K562 (cell line): ENCODE measurements at regions not wholly inside any gene's neighbourhood (a gene's known extent, or its start where the extent isn't known, plus 50 kb on each side); places are given as distances from the start of the nearest gene placed in this dataset.

ENCODE experiments used
- ATAC-seq: fragments of 200-7000 bp; cut with Tn5 transposase; 3 replicates; pipeline ENCODE4 v1.9.1; 2020; ENCODE audit warnings: moderate library complexity
- BruUV-seq: library from RNA; stranded (reverse); fragments of 400-500 nt; replicated peaks from 2 replicates; lab custom pipeline; 2021; lab: Mats Ljungman, UMichigan
- CTCF ChIA-PET: fragments of 300-600 bp; formaldehyde crosslinking; extraction: SDS; loops from one replicate; lab custom pipeline; 2021; ENCODE audit warnings: low intra/inter-chr PET ratio; lab: Yijun Ruan, JAX
- POLR2A ChIA-PET: fragments of 300-600, 350-650 bp; sonication (Branson Sonifier 250); formaldehyde crosslinking; extraction: SDS; loops from one replicate; lab custom pipeline; 2021; ENCODE audit warnings: antibody characterized with exemption, inconsistent platforms; lab: Yijun Ruan, JAX
- DNase-seq, 4 experiments: peaks; one replicate each; pipeline versions ENCODE4 v3.0.0 to v3.0.0-alpha.2; 2011 to 2018; ENCODE audit warnings: low spot score in 3 of 4, mixed read lengths in 3 of 4; ENCODE audit errors: extremely low read depth in 1 of 4
- FAIRE-seq: peaks from 2 replicates; lab custom pipeline; 2011; peaks lifted over from hg19 to GRCh38; lab: Jason Lieb, UNC
- H2AFZ ChIP-seq: 2 replicates; pipeline ENCODE4 v1.6.0; 2011; ENCODE audit warnings: low read depth, low read length, control low read depth, inconsistent platforms
- H3K27ac ChIP-seq: fragments of 200-600 bp; 3 replicates; pipeline ENCODE4 v1.8.0; 2011; ENCODE audit warnings: low read depth, mild to moderate bottlenecking, control low read depth, inconsistent platforms, low read length, moderate library complexity, mixed read lengths; ENCODE audit errors: extremely low read depth
- H3K27me3 ChIP-seq, 2 experiments: fragments of 300-600 bp in 1 of 2; 2 replicates in 1 of 2; 3 replicates in 1 of 2; pipeline versions ENCODE4 v1.6.0 to v1.8.0; 2011; ENCODE audit warnings: inconsistent platforms in 2 of 2, low read length in 2 of 2, mild to moderate bottlenecking in 1 of 2, mixed read lengths in 1 of 2, moderate library complexity in 1 of 2; ENCODE audit not compliant: control insufficient read depth in 2 of 2, insufficient read depth in 2 of 2
- H3K36me3 ChIP-seq: fragments of 300-600 bp; 3 replicates; pipeline ENCODE4 v1.8.0; 2011; ENCODE audit warnings: mild to moderate bottlenecking, low read length, inconsistent platforms; ENCODE audit not compliant: control insufficient read depth, insufficient read depth
- H3K4me1 ChIP-seq, 2 experiments: fragments of 200-600 bp in 1 of 2; replicated peaks in 1 of 2; 2 replicates in 1 of 2; 3 replicates in 1 of 2; pipeline versions ENCODE4 v1.5.1 to v1.8.0; 2011; ENCODE audit warnings: inconsistent platforms in 2 of 2, low read length in 2 of 2, mild to moderate bottlenecking in 1 of 2, mixed read lengths in 1 of 2, moderate library complexity in 1 of 2; ENCODE audit not compliant: control insufficient read depth in 2 of 2, insufficient read depth in 2 of 2
- H3K4me2 ChIP-seq: 2 replicates; pipeline ENCODE4 v1.6.1; 2011; ENCODE audit warnings: low read length, control low read depth, inconsistent platforms, mixed read lengths; ENCODE audit not compliant: insufficient read depth
- H3K4me3 ChIP-seq: fragments of 200-600 bp; sonication (generic), shearing (Covaris generic); 2 replicates; pipeline ENCODE4 v1.5.1; 2016; ENCODE audit warnings: control low read depth, inconsistent platforms
- H3K79me2 ChIP-seq: fragments of 200-600 bp; 3 replicates; pipeline ENCODE4 v1.8.0; 2011; ENCODE audit warnings: low read length, inconsistent platforms; ENCODE audit not compliant: control insufficient read depth, insufficient read depth
- H3K9ac ChIP-seq, 2 experiments: 2 replicates each; pipeline versions ENCODE4 v1.6.0 to v1.6.1; 2011; ENCODE audit warnings: low read depth in 2 of 2, low read length in 2 of 2, control low read depth in 1 of 2, inconsistent platforms in 1 of 2, mild to moderate bottlenecking in 1 of 2, mixed read lengths in 1 of 2; ENCODE audit not compliant: insufficient read depth in 1 of 2
- H3K9me1 ChIP-seq: one replicate; pipeline ENCODE4 v1.6.0; 2011; ENCODE audit warnings: inconsistent platforms, mild to moderate bottlenecking, low read length, moderate library complexity; ENCODE audit not compliant: control insufficient read depth, insufficient read depth
- H3K9me3 ChIP-seq: replicated peaks from 2 replicates; pipeline ENCODE4 v1.5.1; 2011; ENCODE audit warnings: low read depth, low read length, inconsistent platforms; ENCODE audit not compliant: control insufficient read depth, insufficient read depth
- H4K20me1 ChIP-seq: replicated peaks from 2 replicates; pipeline ENCODE4 v1.6.1; 2011; ENCODE audit warnings: low read length, inconsistent platforms, mixed read lengths; ENCODE audit not compliant: control insufficient read depth, insufficient read depth
- ARID1B ChIP-seq: fragments of 450-650 bp; IDR thresholded peaks from 2 replicates; pipeline ENCODE4 v1.6.1; 2016; ENCODE audit warnings: antibody characterized with exemption, mild to moderate bottlenecking, inconsistent platforms
- BCLAF1 ChIP-seq, 2 experiments: fragments of 450-650 bp in 1 of 2; IDR thresholded peaks; 2 replicates each; pipeline ENCODE4 v1.6.1; 2011 to 2017; ENCODE audit warnings: low read depth in 2 of 2, antibody characterized with exemption in 1 of 2, borderline replicate concordance in 1 of 2, low read length in 1 of 2, mild to moderate bottlenecking in 1 of 2, mixed read lengths in 1 of 2; ENCODE audit not compliant: control insufficient read depth in 1 of 2
- CBFA2T3 ChIP-seq: fragments of 450-650 bp; IDR thresholded peaks from 2 replicates; pipeline ENCODE4 v1.6.1; 2017
- EP300 ChIP-seq: IDR thresholded peaks from 2 replicates; pipeline ENCODE4 v1.6.1; 2012; ENCODE audit warnings: low read length, improper control_type of control experiment
- ETS2 ChIP-seq: IDR thresholded peaks from 2 replicates; pipeline ENCODE4 v1.6.1; 2016; ENCODE audit warnings: borderline replicate concordance, missing genetic modification characterization, mild to moderate bottlenecking, moderate library complexity, missing compliant biosample characterization; ENCODE audit not compliant: poor library complexity, severe bottlenecking
- FOXK2 ChIP-seq, 2 experiments: fragments of 450-650 bp; IDR thresholded peaks in 1 of 2; conservative IDR thresholded peaks in 1 of 2; 2 replicates each; pipeline ENCODE4 v1.6.1; 2016; ENCODE audit warnings: low read depth in 2 of 2, mild to moderate bottlenecking in 1 of 2
- RBM17 ChIP-seq: fragments of 200-400 bp; formaldehyde crosslinking; IDR thresholded peaks from 2 replicates; pipeline ENCODE4 v1.6.1; 2017; ENCODE audit warnings: low read depth, mild to moderate bottlenecking, low read length, borderline replicate concordance
- TAL1 ChIP-seq: fragments of 450-650 bp; IDR thresholded peaks from 2 replicates; pipeline ENCODE4 v1.6.1; 2016; ENCODE audit warnings: mild to moderate bottlenecking
- TCF3 ChIP-seq: sonication (generic); formaldehyde crosslinking; IDR thresholded peaks from 2 replicates; pipeline ENCODE4 v1.4.0; 2020; ENCODE audit warnings: mild to moderate bottlenecking, missing genetic modification reagents
- TCF7 ChIP-seq: sonication (generic); IDR thresholded peaks from 2 replicates; pipeline ENCODE4 v1.6.1; 2016; ENCODE audit warnings: antibody characterized with exemption, borderline replicate concordance
- WGBS: fragments of 100-300 bp; shearing (Covaris generic); methylation state at CpG from one replicate; pipeline ENCODE4 v1.1.6; 2016; ENCODE audit warnings: low coverage, mixed read lengths; ENCODE audit not compliant: insufficient coverage; ENCODE audit errors: missing lambda C conversion rate; 5-methylcytosine and 5-hydroxymethylcytosine counted together
- in situ Hi-C: fragments of 300-500 bp; cut with MboI; formaldehyde crosslinking; loops from 4 replicates; pipeline ENCODE4 v1.15.0; 2018; ENCODE audit warnings: inconsistent platforms, mixed read lengths
- intact Hi-C: fragments of 100-400 bp; cut with micrococcal nuclease; formaldehyde crosslinking; loops from 2 replicates; pipeline ENCODE4 v1.14.2; 2022

DNA sequence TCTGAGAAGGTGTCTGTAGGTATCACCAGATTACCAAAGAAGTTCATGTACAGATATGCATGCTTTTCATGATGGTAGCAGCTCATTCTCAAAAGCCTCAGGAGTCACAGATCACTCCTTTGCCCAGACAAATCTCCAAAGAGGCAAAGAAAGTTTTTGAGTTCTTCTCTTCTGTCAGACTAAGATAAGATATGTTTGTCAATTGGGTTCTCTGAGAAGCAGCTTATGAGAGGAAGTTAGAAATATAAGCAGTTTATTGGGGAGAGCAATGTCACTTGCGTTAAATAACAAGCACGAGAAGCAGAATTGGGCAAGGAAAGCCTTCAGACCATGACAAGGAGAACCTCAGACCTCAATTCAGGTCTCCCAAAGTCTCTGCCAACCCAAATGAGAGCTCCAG lies 219.2 kb upstream of the KLF4 start:
- 0% methylated on average over 2 of the region's 2 CpGs for WGBS
- no TSS peak for BruUV-seq
- Histone ChIP-seq H3K4me2 (peak overlapping the region; percentile 34; the same call in 1 of the 2 replicates), H3K9me1 (no peaks in the 10 kb centered on the region), H2AFZ (0 out of 2 replicates have a peak overlapping the region, but pooled peaks have one; percentile 28), H3K4me3 (no peak overlapping the region), H3K79me2 (no peaks in the 10 kb centered on the region), H3K9ac (no peak overlapping the region), H3K9me3 (no peaks in the 10 kb centered on the region), H3K27ac (no peak overlapping the region), H3K4me1 (peaks cover 0 to 22% of the 10 kb centered on the region in 2 experiments; a peak in 2 of 5 replicates), H4K20me1 (no peaks in the 10 kb centered on the region), H3K36me3 (no peaks in the 10 kb centered on the region), H3K27me3 (peaks cover 8 to 13% of the 10 kb centered on the region in 2 experiments)
- peak; percentile 37 for FAIRE-seq
- in situ Hi-C loops, result no loop called here
- peak; percentile 59 for ATAC-seq
- DNase-seq, result peak in 1 of 4 experiments; percentile 25
- POLR2A ChIA-PET, result no interaction called here
- TF ChIP-seq ARID1B, result peak; percentile 52
- TF ChIP-seq EP300, result peak; percentile 25; the same call in 1 of the 2 replicates
- TF ChIP-seq ETS2 (tag), result no peak
- TF ChIP-seq CBFA2T3, result peak; percentile 46; the same call in 1 of the 2 replicates
- TF ChIP-seq TCF3 (CRISPR knock-in tag), result peak; percentile 60
- no peak for TF ChIP-seq TCF7
- peak; percentile 29 for TF ChIP-seq TAL1
- TF ChIP-seq RBM17, result no peak
- no peak for TF ChIP-seq FOXK2 (conservative IDR thresholded peaks at IDR 0.05 in 1 of 2, IDR thresholded peaks at IDR 0.05 in 1 of 2; ENCODE audit: low read depth in 2 of 2)
- TF ChIP-seq BCLAF1 (IDR thresholded peaks at IDR 0.05; ENCODE audit: borderline replicate concordance in 1 of 2, control insufficient read depth in 1 of 2, low read depth in 2 of 2, low read length in 1 of 2), result no peak
- intact Hi-C loops, result no loop called here
- CTCF ChIA-PET, result no interaction called here
